Gastrocnemius medialis (tissue), 4 donors: ENCODE measurements at regions not wholly inside any gene's neighbourhood (a gene's known extent, or its start where the extent isn't known, plus 50 kb on each side); places are given as distances from the start of the nearest gene placed in this dataset.

Experiments used
- CTCF ChIP-seq, 5 experiments: fragments of 450-650 bp in 3 of 5; fragments of 200-600 bp in 2 of 5; sonication (generic) in 2 of 5; IDR thresholded peaks in 4 of 5; conservative IDR thresholded peaks in 1 of 5; 1 replicate in 4 of 5; 2 replicates in 1 of 5; pipeline ENCODE4 v1.5.1; 2016 to 2019; ENCODE audit warnings: antibody characterized with exemption in 5 of 5, mild to moderate bottlenecking in 3 of 5, moderate library complexity in 3 of 5
- POLR2A ChIP-seq, 2 donors: fragments of 450-650 bp; IDR thresholded peaks; one replicate each; pipeline ENCODE4 v1.6.1; 2017; ENCODE audit warnings: antibody characterized with exemption in 2 of 2, mild to moderate bottlenecking in 2 of 2, moderate library complexity in 2 of 2

- TF ChIP-seq POLR2A (IDR thresholded peaks at IDR 0.05) (no peak), CTCF (IDR thresholded peaks at IDR 0.05 in 4 of 5, conservative IDR thresholded peaks at IDR 0.05 in 1 of 5) (no peak)
Observed at GRCh38 chr10:6795541-6795940, 215.5 kb upstream of the PRKCQ start.
